ENCODE measurements at regions not wholly inside any gene's neighbourhood (a gene's known extent, or its start where the extent isn't known, plus 50 kb on each side); places are given as distances from the start of the nearest gene placed in this dataset.

DNA sequence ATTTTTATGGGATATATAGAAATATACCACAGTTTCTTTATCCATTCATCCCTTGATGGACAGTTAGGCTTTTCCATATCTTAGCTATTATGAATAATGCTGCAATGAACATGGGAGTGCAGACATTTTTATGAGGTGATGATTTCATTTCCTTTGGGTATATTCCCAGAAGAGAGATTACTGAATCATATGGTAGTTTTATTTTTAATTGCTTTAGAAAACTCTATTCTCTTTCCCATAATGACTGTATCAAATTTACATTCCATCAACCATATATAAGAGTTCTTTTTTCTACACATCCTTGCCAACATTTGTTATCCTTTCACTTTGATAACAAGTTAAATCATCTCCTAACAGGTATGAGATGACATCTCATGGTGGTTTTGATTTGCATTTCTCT lies 821.6 kb downstream of the TLE1 start:
- intact Hi-C loops (cut with DNase I), result no loop called here
- Histone ChIP-seq H3K27ac (ENCODE audit: low read length) (no peak overlapping the region), H3K4me1 (ENCODE audit: control insufficient read depth, insufficient read depth, low read length) (no peaks in the 10 kb centered on the region), H3K9me3 (ENCODE audit: control insufficient read depth, low read length) (no peaks in the 10 kb centered on the region), H3K27me3 (ENCODE audit: control insufficient read depth, insufficient read depth) (no peaks in the 10 kb centered on the region), H3K4me3 (ENCODE audit: low read length) (no peak overlapping the region)
- DNase-seq (no peak), ATAC-seq (no peak)

DNA sequence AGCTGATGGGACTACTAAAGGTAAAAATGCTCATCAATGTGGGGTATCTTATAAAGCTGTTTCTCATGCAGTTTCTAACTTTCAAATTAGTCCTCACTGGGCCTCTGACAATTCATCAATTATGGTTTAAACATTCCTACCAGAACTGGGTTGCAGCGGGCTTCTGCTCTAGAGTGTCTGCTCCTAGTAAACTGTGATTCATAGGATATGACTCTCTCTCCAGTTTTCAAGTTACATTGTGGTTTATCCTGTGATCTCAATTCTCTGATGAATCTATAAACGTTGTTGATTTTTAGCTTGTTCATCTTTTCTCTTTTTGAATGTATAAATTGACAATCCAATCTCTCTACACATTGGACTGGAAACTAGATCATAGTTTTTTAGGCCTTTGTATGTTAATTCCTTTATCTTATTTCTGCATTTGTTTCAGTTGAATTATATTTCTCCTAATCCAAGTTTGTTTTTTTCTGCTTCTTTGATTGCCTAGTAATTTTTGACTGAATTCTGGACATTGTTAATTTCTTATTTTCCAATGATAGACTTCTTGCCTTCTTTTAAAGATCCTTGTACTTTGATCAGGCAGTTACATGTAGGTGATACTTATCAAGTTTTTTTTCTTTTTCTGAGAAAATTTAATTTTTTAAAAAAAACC lies 822.6 kb downstream of the TLE1 start:
- 88% methylated on average over 2 of the region's 2 CpGs for WGBS
- H3K4me1 ChIP-seq (ENCODE audit: control insufficient read depth, insufficient read depth, low read length), result no peaks in the 10 kb centered on the region
- ATAC-seq, result no peak

DNA sequence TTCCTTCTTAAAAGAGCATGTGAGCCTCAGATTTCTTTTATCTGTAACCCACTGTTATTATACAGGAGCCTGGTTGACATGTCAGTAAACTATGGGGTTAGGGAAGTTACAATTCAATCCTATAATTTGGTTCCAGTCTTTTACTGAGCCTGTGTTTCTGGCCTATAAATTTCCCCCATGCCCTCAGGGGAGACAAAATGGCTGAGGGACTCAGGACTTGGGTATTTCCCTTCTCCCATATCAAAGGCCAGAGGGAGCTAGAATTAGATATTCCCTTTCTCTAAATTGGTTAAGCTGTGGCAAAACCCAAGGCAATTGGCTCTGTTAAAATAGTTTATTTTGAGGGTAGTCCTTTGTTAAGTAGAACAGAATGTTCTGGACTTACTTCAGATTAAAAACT lies 823.2 kb downstream of the TLE1 start:
- no peak overlapping the region for H3K27ac ChIP-seq (ENCODE audit: low read length)
- H3K27me3 ChIP-seq (ENCODE audit: control insufficient read depth, insufficient read depth), result no peaks in the 10 kb centered on the region
- intact Hi-C loops (cut with DNase I), result no loop called here
- no peaks in the 10 kb centered on the region for H3K9me3 ChIP-seq (ENCODE audit: control insufficient read depth, low read length)
- DNase-seq (no peak), ATAC-seq (no peak)
- H3K4me3 ChIP-seq (ENCODE audit: low read length), result no peak overlapping the region
- H3K4me1 ChIP-seq (ENCODE audit: control insufficient read depth, insufficient read depth, low read length), result no peaks in the 10 kb centered on the region

More for the DNA sequence above, 822.6 kb downstream of the TLE1 start:
- Histone ChIP-seq H3K9me3 (ENCODE audit: control insufficient read depth, low read length) (no peaks in the 10 kb centered on the region), H3K27me3 (ENCODE audit: control insufficient read depth, insufficient read depth) (no peaks in the 10 kb centered on the region), H3K4me3 (ENCODE audit: low read length) (no peak overlapping the region), H3K27ac (ENCODE audit: low read length) (no peak overlapping the region)
- DNase-seq, result no peak
- intact Hi-C loops (cut with DNase I), result no loop called here

DNA sequence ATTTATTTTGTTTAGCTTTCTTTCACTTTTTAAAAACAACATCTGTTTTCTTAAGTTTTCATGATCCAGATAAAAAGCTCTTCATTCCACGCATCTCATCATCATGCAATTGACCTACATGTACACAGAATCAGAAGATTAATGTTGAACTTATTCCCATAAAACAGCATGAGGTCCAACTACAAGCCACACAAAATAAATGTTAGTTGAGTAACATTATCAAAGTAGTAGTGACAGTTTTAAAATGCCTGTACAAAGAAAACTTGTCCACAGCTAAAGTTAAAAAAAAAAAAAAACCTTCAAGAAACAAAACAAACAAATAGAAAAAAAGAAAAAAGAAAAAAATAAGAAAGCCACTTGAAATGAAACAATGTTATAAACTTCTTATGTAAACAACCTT lies 846.3 kb downstream of the TLE1 start:
- Histone ChIP-seq H3K9me3 (ENCODE audit: control insufficient read depth, low read length) (no peaks in the 10 kb centered on the region), H3K4me1 (ENCODE audit: control insufficient read depth, insufficient read depth, low read length) (no peaks in the 10 kb centered on the region), H3K4me3 (ENCODE audit: low read length) (no peak overlapping the region), H3K27me3 (ENCODE audit: control insufficient read depth, insufficient read depth) (no peaks in the 10 kb centered on the region), H3K27ac (ENCODE audit: low read length) (no peak overlapping the region)
- 56% methylated on average over 1 of the region's 1 CpG for WGBS
- intact Hi-C loops (cut with DNase I), result no loop called here
- no peak for ATAC-seq
- no peak for DNase-seq

DNA sequence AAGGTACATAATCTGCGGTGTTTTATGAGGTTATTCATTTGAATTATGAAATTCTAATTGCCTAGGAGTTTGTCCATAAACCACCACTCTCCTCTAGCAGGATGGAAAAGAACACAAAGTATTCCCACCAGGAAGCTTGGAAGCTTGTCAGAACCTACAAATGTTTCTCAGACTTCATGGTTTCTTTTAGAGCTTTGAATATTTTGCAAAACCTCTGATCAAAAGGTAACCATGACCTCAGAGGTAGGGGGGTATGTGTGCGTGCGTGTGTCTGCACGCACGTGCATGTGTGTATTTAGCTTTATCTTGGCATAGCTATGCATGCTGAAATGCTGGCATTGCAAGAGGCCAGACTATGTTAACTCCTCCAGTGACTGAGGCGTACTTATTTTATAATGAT lies 847.0 kb downstream of the TLE1 start:
- 54% methylated on average over 6 of the region's 6 CpGs for WGBS
- no peak overlapping the region for H3K4me3 ChIP-seq (ENCODE audit: low read length)
- no peak overlapping the region for H3K27ac ChIP-seq (ENCODE audit: low read length)
- no peaks in the 10 kb centered on the region for H3K4me1 ChIP-seq (ENCODE audit: control insufficient read depth, insufficient read depth, low read length)
- DNase-seq (no peak), ATAC-seq (peak in 1 of 2 donors; percentile 36)
- H3K9me3 ChIP-seq (ENCODE audit: control insufficient read depth, low read length), result no peaks in the 10 kb centered on the region
- no peaks in the 10 kb centered on the region for H3K27me3 ChIP-seq (ENCODE audit: control insufficient read depth, insufficient read depth)
- intact Hi-C loops (cut with DNase I), result no loop called here

DNA sequence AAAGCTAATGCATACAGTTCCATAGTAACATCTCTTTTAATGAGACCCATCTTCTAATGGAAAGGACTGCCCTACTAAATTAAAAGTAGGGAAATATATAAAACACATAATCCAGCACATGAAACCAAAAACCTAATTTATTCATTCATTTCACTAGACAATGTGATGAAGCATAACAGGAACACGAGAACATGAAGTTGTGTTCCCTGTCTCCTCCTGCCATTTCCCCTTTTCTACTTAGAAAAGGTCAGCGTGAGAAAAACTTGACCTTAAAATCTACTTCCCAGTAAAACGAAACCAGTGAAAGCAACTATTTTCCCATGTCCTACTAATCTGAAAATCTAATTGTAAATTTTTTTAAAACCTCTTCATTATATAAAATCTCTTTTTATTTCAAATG lies 847.5 kb downstream of the TLE1 start:
- intact Hi-C loops (cut with DNase I), result no loop called here
- DNase-seq (no peak), ATAC-seq (no peak)
- no peaks in the 10 kb centered on the region for H3K27me3 ChIP-seq (ENCODE audit: control insufficient read depth, insufficient read depth)
- H3K4me3 ChIP-seq (ENCODE audit: low read length), result no peak overlapping the region
- no peak overlapping the region for H3K27ac ChIP-seq (ENCODE audit: low read length)
- no peaks in the 10 kb centered on the region for H3K9me3 ChIP-seq (ENCODE audit: control insufficient read depth, low read length)
- 63% methylated on average over 3 of the region's 3 CpGs for WGBS
- no peaks in the 10 kb centered on the region for H3K4me1 ChIP-seq (ENCODE audit: control insufficient read depth, insufficient read depth, low read length)

DNA sequence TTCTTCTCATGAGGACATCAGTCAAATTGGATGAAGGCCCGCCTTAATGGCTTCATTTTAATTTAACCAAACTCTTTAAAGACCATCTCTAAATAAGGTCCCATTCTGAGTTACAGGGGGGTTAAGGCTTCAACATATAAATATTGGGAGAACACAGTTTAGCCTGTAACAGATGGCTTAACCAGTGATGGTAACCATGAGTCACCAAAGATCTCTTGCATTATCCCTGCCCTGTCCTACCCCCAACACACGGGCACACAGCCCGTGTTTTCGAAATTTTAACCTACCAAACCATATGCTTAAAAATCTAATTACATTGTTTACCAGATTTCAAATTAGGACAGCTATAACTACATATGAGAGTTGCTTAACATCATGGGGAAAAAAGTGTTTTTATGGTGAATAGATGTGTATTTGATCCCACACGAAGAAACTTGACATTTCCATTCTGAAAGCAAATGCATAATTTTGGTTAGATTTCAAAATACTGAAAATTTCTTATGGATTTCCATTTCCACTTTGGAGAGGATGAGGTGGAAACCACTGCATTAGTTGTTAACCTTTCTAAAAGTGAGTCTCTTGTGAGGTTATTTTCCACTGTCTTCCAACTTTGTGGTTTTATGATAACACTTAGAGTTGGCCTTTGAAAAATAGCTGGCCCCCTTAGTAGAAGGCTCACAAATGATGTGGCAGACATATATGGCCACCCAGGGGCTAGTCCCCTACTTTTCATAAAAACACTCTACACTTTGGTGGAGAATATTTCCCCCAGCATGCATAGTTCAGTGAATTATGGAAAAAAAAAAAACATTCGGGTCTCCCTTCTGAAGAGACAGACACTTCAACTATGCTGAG lies 849.3 kb downstream of the TLE1 start:
- Histone ChIP-seq H3K4me3 (ENCODE audit: low read length) (no peak overlapping the region), H3K9me3 (ENCODE audit: control insufficient read depth, low read length) (no peaks in the 10 kb centered on the region), H3K27ac (ENCODE audit: low read length) (no peak overlapping the region), H3K4me1 (ENCODE audit: control insufficient read depth, insufficient read depth, low read length) (no peaks in the 10 kb centered on the region), H3K27me3 (ENCODE audit: control insufficient read depth, insufficient read depth) (no peaks in the 10 kb centered on the region)
- WGBS, result 83% methylated on average over 6 of the region's 6 CpGs
- DNase-seq, result no peak
- ATAC-seq, result no peak
- intact Hi-C loops (cut with DNase I), result no loop called here

DNA sequence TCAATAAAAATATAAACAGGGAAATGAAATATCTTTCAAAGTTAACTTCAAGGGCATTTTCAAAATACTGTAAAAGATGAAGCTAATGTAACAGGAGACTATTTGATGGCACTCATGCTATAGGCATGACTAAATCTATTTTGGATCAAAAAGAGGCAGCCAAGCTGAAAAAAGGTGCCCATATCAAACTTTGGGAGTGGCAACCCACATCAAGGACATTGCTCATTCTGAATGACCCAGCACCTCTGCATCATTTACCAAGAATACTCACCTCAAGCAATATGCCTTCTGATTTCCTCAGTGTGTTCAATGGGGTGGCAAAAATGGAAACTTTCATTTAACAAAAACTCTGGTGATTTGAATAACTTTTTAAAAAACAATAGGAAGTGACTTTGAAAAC lies 853.3 kb downstream of the TLE1 start:
- H3K4me1 ChIP-seq (ENCODE audit: control insufficient read depth, insufficient read depth, low read length), result no peaks in the 10 kb centered on the region
- no peaks in the 10 kb centered on the region for H3K27me3 ChIP-seq (ENCODE audit: control insufficient read depth, insufficient read depth)
- ATAC-seq (no peak), DNase-seq (no peak)
- no peak overlapping the region for H3K4me3 ChIP-seq (ENCODE audit: low read length)
- intact Hi-C loops (cut with DNase I), result no loop called here
- no peaks in the 10 kb centered on the region for H3K9me3 ChIP-seq (ENCODE audit: control insufficient read depth, low read length)
- H3K27ac ChIP-seq (ENCODE audit: low read length), result no peak overlapping the region

DNA sequence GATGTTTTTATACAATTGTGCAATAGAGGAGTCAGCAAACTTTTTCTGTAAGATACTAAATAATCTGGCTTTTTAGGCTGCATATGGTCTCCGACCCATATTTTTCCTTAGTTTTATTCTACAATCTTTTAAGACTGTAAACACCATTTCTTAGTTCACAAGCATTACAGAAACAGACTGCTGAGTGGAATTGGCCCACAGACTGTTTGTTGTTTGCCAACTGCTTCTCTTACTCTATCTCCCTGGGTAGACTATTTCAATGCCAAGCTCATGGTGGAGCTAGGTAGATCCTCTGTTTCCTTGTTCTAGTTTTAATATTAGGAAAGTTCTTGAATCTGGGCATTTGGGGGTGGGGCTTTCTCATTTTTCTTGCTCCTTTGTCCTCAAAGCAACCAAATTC lies 857.6 kb downstream of the TLE1 start:
- 81% methylated on average over 1 of the region's 1 CpG for WGBS
- no peak for DNase-seq
- H3K4me3 ChIP-seq (ENCODE audit: low read length), result no peak overlapping the region
- no peaks in the 10 kb centered on the region for H3K4me1 ChIP-seq (ENCODE audit: control insufficient read depth, insufficient read depth, low read length)
- no peak overlapping the region for H3K27ac ChIP-seq (ENCODE audit: low read length)
- ATAC-seq, result no peak
- intact Hi-C loops (cut with DNase I), result no loop called here
- no peaks in the 10 kb centered on the region for H3K27me3 ChIP-seq (ENCODE audit: control insufficient read depth, insufficient read depth)
- no peaks in the 10 kb centered on the region for H3K9me3 ChIP-seq (ENCODE audit: control insufficient read depth, low read length)

DNA sequence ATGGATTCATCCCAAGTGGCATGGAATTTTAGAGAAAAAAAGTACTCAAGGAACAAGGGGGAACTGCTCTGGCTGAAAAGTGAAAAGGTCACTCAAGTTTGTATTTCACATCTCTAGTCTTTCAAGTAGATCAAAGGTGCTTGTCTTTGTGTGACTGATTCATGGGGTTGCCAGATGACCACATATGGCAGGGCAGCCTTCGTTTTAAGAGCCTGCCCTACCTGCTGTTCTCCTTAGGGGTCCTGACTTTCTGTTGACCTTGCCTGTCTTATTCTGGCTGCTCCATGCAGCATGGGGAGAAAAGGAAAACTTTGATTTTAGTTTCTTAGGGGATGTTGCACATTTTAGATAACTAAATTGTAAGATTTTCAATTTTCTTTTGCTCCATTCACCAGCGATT lies 877.7 kb downstream of the TLE1 start:
- Histone ChIP-seq H3K4me3 (ENCODE audit: low read length) (no peak overlapping the region), H3K4me1 (ENCODE audit: control insufficient read depth, insufficient read depth, low read length) (no peaks in the 10 kb centered on the region), H3K9me3 (ENCODE audit: control insufficient read depth, low read length) (no peaks in the 10 kb centered on the region), H3K27me3 (ENCODE audit: control insufficient read depth, insufficient read depth) (no peaks in the 10 kb centered on the region), H3K27ac (ENCODE audit: low read length) (no peak overlapping the region)
- 52% methylated on average over 2 of the region's 2 CpGs for WGBS
- intact Hi-C loops (cut with DNase I), result no loop called here
- no peak for ATAC-seq
- no peak for DNase-seq

DNA sequence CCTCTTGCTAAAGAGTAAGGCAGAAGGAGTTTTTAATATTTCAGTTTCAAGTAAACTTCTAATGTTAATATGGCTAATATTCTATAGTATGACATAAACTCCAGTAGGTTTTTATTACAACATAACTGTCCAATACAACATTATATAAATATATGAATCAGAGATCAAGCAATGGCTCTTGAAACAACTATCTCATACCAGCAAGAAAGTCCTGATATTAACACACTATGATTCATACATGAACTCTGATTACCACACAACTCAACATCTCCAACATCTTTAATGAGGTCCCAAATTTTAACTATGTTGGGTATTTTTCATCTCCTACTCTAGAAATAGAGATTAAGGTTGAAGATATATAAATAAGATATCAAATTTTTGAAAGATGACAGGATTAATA lies 878.3 kb downstream of the TLE1 start:
- intact Hi-C loops (cut with DNase I), result no loop called here
- Histone ChIP-seq H3K4me1 (ENCODE audit: control insufficient read depth, insufficient read depth, low read length) (no peaks in the 10 kb centered on the region), H3K27ac (ENCODE audit: low read length) (no peak overlapping the region), H3K4me3 (ENCODE audit: low read length) (no peak overlapping the region), H3K27me3 (ENCODE audit: control insufficient read depth, insufficient read depth) (no peaks in the 10 kb centered on the region), H3K9me3 (ENCODE audit: control insufficient read depth, low read length) (no peaks in the 10 kb centered on the region)
- ATAC-seq (no peak), DNase-seq (no peak)

DNA sequence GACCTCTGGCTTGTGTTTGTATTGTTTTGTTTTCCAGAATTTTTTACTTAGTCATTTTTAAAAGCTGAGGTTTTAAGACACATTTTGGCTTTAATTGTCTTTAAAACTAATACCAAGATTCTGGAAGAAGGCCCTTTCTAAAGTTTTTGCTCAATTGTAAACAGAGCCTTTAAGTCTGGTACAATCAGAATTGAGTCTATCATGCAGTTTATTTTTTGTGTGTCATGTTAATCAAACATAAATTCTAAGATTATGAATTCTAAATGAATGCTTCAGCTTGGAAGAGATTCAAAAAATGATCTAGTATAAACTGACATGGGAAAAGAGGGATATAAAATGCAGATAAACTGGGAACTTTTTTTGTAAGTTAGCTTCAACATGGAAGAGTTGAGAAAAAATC lies 882.7 kb downstream of the TLE1 start:
- Histone ChIP-seq H3K27me3 (ENCODE audit: control insufficient read depth, insufficient read depth) (no peaks in the 10 kb centered on the region), H3K4me3 (ENCODE audit: low read length) (no peak overlapping the region), H3K4me1 (ENCODE audit: control insufficient read depth, insufficient read depth, low read length) (no peaks in the 10 kb centered on the region), H3K27ac (ENCODE audit: low read length) (no peak overlapping the region), H3K9me3 (ENCODE audit: control insufficient read depth, low read length) (no peaks in the 10 kb centered on the region)
- no peak for DNase-seq
- ATAC-seq, result no peak
- intact Hi-C loops (cut with DNase I), result no loop called here

Measured in right cardiac atrium (tissue), 5 donors.